HL-60 (cell line): ENCODE measurements at regions not wholly inside any gene's neighbourhood (a gene's known extent, or its start where the extent isn't known, plus 50 kb on each side); places are given as distances from the start of the nearest gene placed in this dataset.

Experiments used
- DNase-seq, 2 experiments: peaks; one replicate each; pipeline ENCODE4 v3.0.0-alpha.2; 2010 to 2020; ENCODE audit warnings: low read depth in 1 of 2, low spot score in 1 of 2
- H3K27ac ChIP-seq: fragments of 250-450 bp; sonication (Bioruptor Pico); replicated peaks from 2 replicates; pipeline ENCODE4 v1.5.1; 2020; ENCODE audit warnings: mild to moderate bottlenecking, moderate library complexity
- H3K27me3 ChIP-seq: fragments of 250-450 bp; sonication (Bioruptor Pico); 2 replicates; pipeline ENCODE4 v1.5.1; 2021; ENCODE audit warnings: mild to moderate bottlenecking, moderate library complexity; ENCODE audit not compliant: insufficient read depth, poor library complexity, severe bottlenecking
- H3K4me3 ChIP-seq: replicated peaks from 2 replicates; pipeline ENCODE4 v1.5.1; 2011; ENCODE audit warnings: mild to moderate bottlenecking, control low read depth, low read length; ENCODE audit not compliant: insufficient read depth
- GABPA ChIP-seq: IDR thresholded peaks from 2 replicates; pipeline ENCODE4 v1.6.1; 2012; ENCODE audit warnings: low read depth
- POLR2AphosphoS5 ChIP-seq: IDR thresholded peaks from 2 replicates; pipeline ENCODE4 v1.6.1; 2012; ENCODE audit warnings: low read depth
- SPI1 ChIP-seq: IDR thresholded peaks from 2 replicates; pipeline ENCODE4 v1.6.1; 2012; ENCODE audit warnings: low read depth, mild to moderate bottlenecking, borderline replicate concordance
- TF ChIP-seq, protein P1 (sequence below): IDR thresholded peaks from one replicate; pipeline ENCODE4 v1.5.1; 2011; ENCODE audit warnings: low read length, control low read depth, inconsistent platforms; ENCODE audit not compliant: insufficient read depth
- TF ChIP-seq, protein P2 (sequence below): IDR thresholded peaks from 2 replicates; pipeline ENCODE4 v1.6.1; 2012; ENCODE audit warnings: low read depth; ENCODE audit not compliant: insufficient replicate concordance

DNA sequence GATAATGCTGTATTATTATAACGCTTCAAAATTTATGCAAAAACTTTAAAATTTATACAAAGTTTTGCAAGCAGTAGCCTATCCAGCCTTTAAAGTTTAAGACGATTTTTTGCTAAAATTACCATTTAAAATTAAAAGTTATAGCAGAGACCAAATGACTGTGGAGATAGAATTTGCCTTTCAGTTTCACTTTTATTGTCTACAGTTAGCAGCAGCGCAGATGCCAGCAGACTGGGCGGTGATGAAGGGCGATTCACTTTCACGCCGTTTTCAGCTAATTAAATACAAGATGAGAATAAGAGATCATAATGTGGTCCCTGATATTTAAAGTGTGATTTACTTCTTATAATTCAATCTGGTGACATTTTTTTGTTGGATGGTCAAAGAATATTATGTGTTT is 1381.5 kb upstream of the ADGRL3 start:
- H3K27me3 ChIP-seq = no peaks in the 10 kb centered on the region
- no peak overlapping the region for H3K27ac ChIP-seq
- no peak for TF ChIP-seq GABPA
- TF ChIP-seq, protein P1, sequence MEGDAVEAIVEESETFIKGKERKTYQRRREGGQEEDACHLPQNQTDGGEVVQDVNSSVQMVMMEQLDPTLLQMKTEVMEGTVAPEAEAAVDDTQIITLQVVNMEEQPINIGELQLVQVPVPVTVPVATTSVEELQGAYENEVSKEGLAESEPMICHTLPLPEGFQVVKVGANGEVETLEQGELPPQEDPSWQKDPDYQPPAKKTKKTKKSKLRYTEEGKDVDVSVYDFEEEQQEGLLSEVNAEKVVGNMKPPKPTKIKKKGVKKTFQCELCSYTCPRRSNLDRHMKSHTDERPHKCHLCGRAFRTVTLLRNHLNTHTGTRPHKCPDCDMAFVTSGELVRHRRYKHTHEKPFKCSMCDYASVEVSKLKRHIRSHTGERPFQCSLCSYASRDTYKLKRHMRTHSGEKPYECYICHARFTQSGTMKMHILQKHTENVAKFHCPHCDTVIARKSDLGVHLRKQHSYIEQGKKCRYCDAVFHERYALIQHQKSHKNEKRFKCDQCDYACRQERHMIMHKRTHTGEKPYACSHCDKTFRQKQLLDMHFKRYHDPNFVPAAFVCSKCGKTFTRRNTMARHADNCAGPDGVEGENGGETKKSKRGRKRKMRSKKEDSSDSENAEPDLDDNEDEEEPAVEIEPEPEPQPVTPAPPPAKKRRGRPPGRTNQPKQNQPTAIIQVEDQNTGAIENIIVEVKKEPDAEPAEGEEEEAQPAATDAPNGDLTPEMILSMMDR = no peak
- TF ChIP-seq SPI1 = no peak
- TF ChIP-seq POLR2AphosphoS5 = no peak
- TF ChIP-seq, protein P2, sequence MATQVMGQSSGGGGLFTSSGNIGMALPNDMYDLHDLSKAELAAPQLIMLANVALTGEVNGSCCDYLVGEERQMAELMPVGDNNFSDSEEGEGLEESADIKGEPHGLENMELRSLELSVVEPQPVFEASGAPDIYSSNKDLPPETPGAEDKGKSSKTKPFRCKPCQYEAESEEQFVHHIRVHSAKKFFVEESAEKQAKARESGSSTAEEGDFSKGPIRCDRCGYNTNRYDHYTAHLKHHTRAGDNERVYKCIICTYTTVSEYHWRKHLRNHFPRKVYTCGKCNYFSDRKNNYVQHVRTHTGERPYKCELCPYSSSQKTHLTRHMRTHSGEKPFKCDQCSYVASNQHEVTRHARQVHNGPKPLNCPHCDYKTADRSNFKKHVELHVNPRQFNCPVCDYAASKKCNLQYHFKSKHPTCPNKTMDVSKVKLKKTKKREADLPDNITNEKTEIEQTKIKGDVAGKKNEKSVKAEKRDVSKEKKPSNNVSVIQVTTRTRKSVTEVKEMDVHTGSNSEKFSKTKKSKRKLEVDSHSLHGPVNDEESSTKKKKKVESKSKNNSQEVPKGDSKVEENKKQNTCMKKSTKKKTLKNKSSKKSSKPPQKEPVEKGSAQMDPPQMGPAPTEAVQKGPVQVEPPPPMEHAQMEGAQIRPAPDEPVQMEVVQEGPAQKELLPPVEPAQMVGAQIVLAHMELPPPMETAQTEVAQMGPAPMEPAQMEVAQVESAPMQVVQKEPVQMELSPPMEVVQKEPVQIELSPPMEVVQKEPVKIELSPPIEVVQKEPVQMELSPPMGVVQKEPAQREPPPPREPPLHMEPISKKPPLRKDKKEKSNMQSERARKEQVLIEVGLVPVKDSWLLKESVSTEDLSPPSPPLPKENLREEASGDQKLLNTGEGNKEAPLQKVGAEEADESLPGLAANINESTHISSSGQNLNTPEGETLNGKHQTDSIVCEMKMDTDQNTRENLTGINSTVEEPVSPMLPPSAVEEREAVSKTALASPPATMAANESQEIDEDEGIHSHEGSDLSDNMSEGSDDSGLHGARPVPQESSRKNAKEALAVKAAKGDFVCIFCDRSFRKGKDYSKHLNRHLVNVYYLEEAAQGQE = no peak
- DNase-seq = no peak
- no peak overlapping the region for H3K4me3 ChIP-seq

DNA sequence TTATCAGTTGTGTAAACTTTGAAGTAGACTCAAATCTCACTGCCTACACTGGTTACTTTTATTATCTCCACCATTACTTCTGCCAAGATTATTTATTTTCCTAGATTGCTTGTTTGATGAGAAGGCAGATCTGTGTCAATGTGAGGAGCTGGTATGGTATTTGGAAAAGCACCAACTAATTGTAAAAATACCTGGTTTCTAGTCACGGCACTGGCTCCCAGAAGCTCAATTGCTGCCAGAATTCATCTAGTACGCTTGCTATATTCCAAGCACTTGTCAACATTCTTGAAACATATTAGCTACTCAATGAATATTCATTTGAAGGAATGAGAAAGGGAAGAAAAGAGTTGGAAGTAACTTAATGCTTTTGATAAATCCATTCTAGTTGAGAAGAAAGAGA is 1376.8 kb upstream of the ADGRL3 start:
- Histone ChIP-seq H3K27me3 (no peaks in the 10 kb centered on the region), H3K4me3 (no peak overlapping the region), H3K27ac (no peak overlapping the region)
- no peak for TF ChIP-seq SPI1
- TF ChIP-seq POLR2AphosphoS5 = no peak
- TF ChIP-seq, protein P2 = no peak
- TF ChIP-seq GABPA = no peak
- TF ChIP-seq, protein P1 = no peak
- DNase-seq = no peak

DNA sequence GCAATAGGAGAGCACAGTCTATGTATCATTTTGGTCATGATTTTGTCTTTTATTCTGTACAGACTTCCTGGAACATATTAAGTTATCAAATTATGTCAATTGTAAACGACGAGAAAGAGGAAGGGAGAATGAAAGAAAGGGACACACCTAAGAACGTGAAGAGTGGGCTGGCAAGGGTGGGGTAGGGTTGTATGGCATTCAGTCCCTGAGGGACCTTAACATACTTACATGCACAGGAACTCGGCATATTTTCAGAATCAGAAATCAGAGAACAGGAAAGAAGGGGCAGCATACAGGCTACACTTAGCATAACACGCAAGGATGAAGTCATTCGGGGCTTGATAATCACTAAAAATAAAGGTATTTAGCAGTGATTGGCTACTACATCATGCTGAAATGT is 1375.0 kb upstream of the ADGRL3 start:
- no peaks in the 10 kb centered on the region for H3K27me3 ChIP-seq
- no peak overlapping the region for H3K27ac ChIP-seq
- H3K4me3 ChIP-seq = no peak overlapping the region
- no peak for DNase-seq
- TF ChIP-seq SPI1 (no peak), POLR2AphosphoS5 (no peak)
- TF ChIP-seq, protein P1 = no peak
- TF ChIP-seq, protein P2 = no peak
